ENCODE measurements at regions not wholly inside any gene's neighbourhood (a gene's known extent, or its start where the extent isn't known, plus 50 kb on each side); places are given as distances from the start of the nearest gene placed in this dataset.

GRCh38 chr9:107737610-107737986, 248.0 kb upstream of the KLF4 start:
- no peaks in the 10 kb centered on the region for H3K9me3 ChIP-seq (ENCODE audit: control insufficient read depth in 5 of 5, low read length in 5 of 5)
- H3K27ac ChIP-seq (ENCODE audit: low read depth, low read length) = peak overlapping the region; percentile 72
- no peak overlapping the region for H3K4me3 ChIP-seq (ENCODE audit: low read depth in 1 of 5, low read length in 5 of 5)
- no peak overlapping the region for H3K9ac ChIP-seq (ENCODE audit: low read length in 5 of 5)
- H3K4me1 ChIP-seq (ENCODE audit: control insufficient read depth in 5 of 5, insufficient read depth in 5 of 5, low read length in 5 of 5) = peaks cover 13 to 72% (median 57%) of the 10 kb centered on the region in 5 donors
- H3K36me3 ChIP-seq (ENCODE audit: control insufficient read depth in 5 of 5, insufficient read depth in 5 of 5, low read length in 5 of 5) = no peaks in the 10 kb centered on the region
- H3K27me3 ChIP-seq (ENCODE audit: control insufficient read depth in 5 of 5, insufficient read depth in 4 of 5, low read length in 5 of 5) = no peaks in the 10 kb centered on the region

- Histone ChIP-seq H3K4me3 (ENCODE audit: low read depth in 1 of 5, low read length in 5 of 5) (no peak overlapping the region), H3K4me1 (ENCODE audit: control insufficient read depth in 5 of 5, insufficient read depth in 5 of 5, low read length in 5 of 5) (peaks cover 12 to 62% (median 54%) of the 10 kb centered on the region in 5 donors), H3K9me3 (ENCODE audit: control insufficient read depth in 5 of 5, low read length in 5 of 5) (no peaks in the 10 kb centered on the region), H3K27me3 (ENCODE audit: control insufficient read depth in 5 of 5, insufficient read depth in 4 of 5, low read length in 5 of 5) (no peaks in the 10 kb centered on the region), H3K9ac (ENCODE audit: low read length in 5 of 5) (no peak overlapping the region), H3K36me3 (ENCODE audit: control insufficient read depth in 5 of 5, insufficient read depth in 5 of 5, low read length in 5 of 5) (no peaks in the 10 kb centered on the region), H3K27ac (ENCODE audit: low read depth, low read length) (no peak overlapping the region)
These were observed 246.3 kb upstream of the KLF4 start for GRCh38 chr9:107735821-107736220.

GRCh38 chr9:107734256-107735013, 244.9 kb upstream of the KLF4 start:
- Histone ChIP-seq H3K36me3 (ENCODE audit: control insufficient read depth in 5 of 5, insufficient read depth in 5 of 5, low read length in 5 of 5) (no peaks in the 10 kb centered on the region), H3K4me3 (ENCODE audit: low read depth in 1 of 5, low read length in 5 of 5) (no peak overlapping the region), H3K27ac (ENCODE audit: low read depth, low read length) (peak overlapping the region; percentile 67), H3K27me3 (ENCODE audit: control insufficient read depth in 5 of 5, insufficient read depth in 4 of 5, low read length in 5 of 5) (no peaks in the 10 kb centered on the region), H3K4me1 (ENCODE audit: control insufficient read depth in 5 of 5, insufficient read depth in 5 of 5, low read length in 5 of 5) (peaks cover 10 to 51% (median 46%) of the 10 kb centered on the region in 5 donors), H3K9me3 (ENCODE audit: control insufficient read depth in 5 of 5, low read length in 5 of 5) (no peaks in the 10 kb centered on the region), H3K9ac (ENCODE audit: low read length in 5 of 5) (peak overlapping the region in 3 of 5 donors; percentile 14 to 73 (median 42))

- Histone ChIP-seq H3K27me3 (ENCODE audit: control insufficient read depth in 5 of 5, insufficient read depth in 4 of 5, low read length in 5 of 5) (no peaks in the 10 kb centered on the region), H3K9me3 (ENCODE audit: control insufficient read depth in 5 of 5, low read length in 5 of 5) (no peaks in the 10 kb centered on the region), H3K4me1 (ENCODE audit: control insufficient read depth in 5 of 5, insufficient read depth in 5 of 5, low read length in 5 of 5) (peaks cover 10 to 45% (median 39%) of the 10 kb centered on the region in 5 donors), H3K4me3 (ENCODE audit: low read depth in 1 of 5, low read length in 5 of 5) (peak overlapping the region; percentile 8 to 39 (median 25)), H3K9ac (ENCODE audit: low read length in 5 of 5) (peak overlapping the region; percentile 4 to 74 (median 50)), H3K27ac (ENCODE audit: low read depth, low read length) (peak overlapping the region; percentile 88), H3K36me3 (ENCODE audit: control insufficient read depth in 5 of 5, insufficient read depth in 5 of 5, low read length in 5 of 5) (no peaks in the 10 kb centered on the region)
These were observed 243.9 kb upstream of the KLF4 start for GRCh38 chr9:107733523-107733894.

GRCh38 chr9:107732781-107733522, 243.4 kb upstream of the KLF4 start:
- Histone ChIP-seq H3K4me1 (ENCODE audit: control insufficient read depth in 5 of 5, insufficient read depth in 5 of 5, low read length in 5 of 5) (peaks cover 10 to 39% (median 34%) of the 10 kb centered on the region in 5 donors), H3K27me3 (ENCODE audit: control insufficient read depth in 5 of 5, insufficient read depth in 4 of 5, low read length in 5 of 5) (no peaks in the 10 kb centered on the region), H3K27ac (ENCODE audit: low read depth, low read length) (peak overlapping the region; percentile 88), H3K36me3 (ENCODE audit: control insufficient read depth in 5 of 5, insufficient read depth in 5 of 5, low read length in 5 of 5) (no peaks in the 10 kb centered on the region), H3K4me3 (ENCODE audit: low read depth in 1 of 5, low read length in 5 of 5) (peak overlapping the region; percentile 8 to 39 (median 25)), H3K9ac (ENCODE audit: low read length in 5 of 5) (peak overlapping the region; percentile 4 to 74 (median 50)), H3K9me3 (ENCODE audit: control insufficient read depth in 5 of 5, low read length in 5 of 5) (no peaks in the 10 kb centered on the region)

GRCh38 chr9:107731115-107731762, 241.7 kb upstream of the KLF4 start:
- Histone ChIP-seq H3K9me3 (ENCODE audit: control insufficient read depth in 5 of 5, low read length in 5 of 5) (no peaks in the 10 kb centered on the region), H3K4me3 (ENCODE audit: low read depth in 1 of 5, low read length in 5 of 5) (no peak overlapping the region), H3K27ac (ENCODE audit: low read depth, low read length) (no peak overlapping the region), H3K4me1 (ENCODE audit: control insufficient read depth in 5 of 5, insufficient read depth in 5 of 5, low read length in 5 of 5) (peaks cover 10 to 37% (median 25%) of the 10 kb centered on the region in 5 donors), H3K27me3 (ENCODE audit: control insufficient read depth in 5 of 5, insufficient read depth in 4 of 5, low read length in 5 of 5) (no peaks in the 10 kb centered on the region), H3K36me3 (ENCODE audit: control insufficient read depth in 5 of 5, insufficient read depth in 5 of 5, low read length in 5 of 5) (no peaks in the 10 kb centered on the region), H3K9ac (ENCODE audit: low read length in 5 of 5) (no peak overlapping the region)

GRCh38 chr9:107730666-107731065, 241.1 kb upstream of the KLF4 start:
- Histone ChIP-seq H3K9ac (ENCODE audit: low read length in 5 of 5) (no peak overlapping the region), H3K27me3 (ENCODE audit: control insufficient read depth in 5 of 5, insufficient read depth in 4 of 5, low read length in 5 of 5) (no peaks in the 10 kb centered on the region), H3K4me3 (ENCODE audit: low read depth in 1 of 5, low read length in 5 of 5) (no peak overlapping the region), H3K4me1 (ENCODE audit: control insufficient read depth in 5 of 5, insufficient read depth in 5 of 5, low read length in 5 of 5) (peaks cover 10 to 33% (median 25%) of the 10 kb centered on the region in 5 donors), H3K36me3 (ENCODE audit: control insufficient read depth in 5 of 5, insufficient read depth in 5 of 5, low read length in 5 of 5) (no peaks in the 10 kb centered on the region), H3K27ac (ENCODE audit: low read depth, low read length) (no peak overlapping the region), H3K9me3 (ENCODE audit: control insufficient read depth in 5 of 5, low read length in 5 of 5) (no peaks in the 10 kb centered on the region)

- Histone ChIP-seq H3K27ac (ENCODE audit: low read depth, low read length) (no peak overlapping the region), H3K4me1 (ENCODE audit: control insufficient read depth in 5 of 5, insufficient read depth in 5 of 5, low read length in 5 of 5) (peaks cover 0 to 7% (median under 1%) of the 10 kb centered on the region in 5 donors), H3K36me3 (ENCODE audit: control insufficient read depth in 5 of 5, insufficient read depth in 5 of 5, low read length in 5 of 5) (no peaks in the 10 kb centered on the region), H3K9ac (ENCODE audit: low read length in 5 of 5) (no peak overlapping the region), H3K9me3 (ENCODE audit: control insufficient read depth in 5 of 5, low read length in 5 of 5) (no peaks in the 10 kb centered on the region), H3K27me3 (ENCODE audit: control insufficient read depth in 5 of 5, insufficient read depth in 4 of 5, low read length in 5 of 5) (no peaks in the 10 kb centered on the region), H3K4me3 (ENCODE audit: low read depth in 1 of 5, low read length in 5 of 5) (no peak overlapping the region)
These were observed 237.7 kb upstream of the KLF4 start for GRCh38 chr9:107727086-107727780.

- Histone ChIP-seq H3K9me3 (ENCODE audit: control insufficient read depth in 5 of 5, low read length in 5 of 5) (no peaks in the 10 kb centered on the region), H3K4me3 (ENCODE audit: low read depth in 1 of 5, low read length in 5 of 5) (no peak overlapping the region), H3K9ac (ENCODE audit: low read length in 5 of 5) (no peak overlapping the region), H3K27ac (ENCODE audit: low read depth, low read length) (no peak overlapping the region), H3K4me1 (ENCODE audit: control insufficient read depth in 5 of 5, insufficient read depth in 5 of 5, low read length in 5 of 5) (peaks cover 0 to 5% (median 0%) of the 10 kb centered on the region in 5 donors), H3K36me3 (ENCODE audit: control insufficient read depth in 5 of 5, insufficient read depth in 5 of 5, low read length in 5 of 5) (no peaks in the 10 kb centered on the region), H3K27me3 (ENCODE audit: control insufficient read depth in 5 of 5, insufficient read depth in 4 of 5, low read length in 5 of 5) (no peaks in the 10 kb centered on the region)
These were observed 233.4 kb upstream of the KLF4 start for GRCh38 chr9:107723015-107723414.

Data from subcutaneous abdominal adipose tissue (tissue), 5 donors.